Hepatocyte (in vitro differentiated cells): ENCODE measurements at regions not wholly inside any gene's neighbourhood (a gene's known extent, or its start where the extent isn't known, plus 50 kb on each side); places are given as distances from the start of the nearest gene placed in this dataset.

Experiments
- EZH2phosphoT487 ChIP-seq: fragments of 200-600 bp; sonication (generic); IDR thresholded peaks from one replicate; pipeline ENCODE4 v1.6.1; 2018; ENCODE audit warnings: antibody characterized with exemption, mild to moderate bottlenecking, low read depth, moderate library complexity; ENCODE audit not compliant: unreplicated experiment, severe bottlenecking
- TF ChIP-seq, protein P1 (sequence below): fragments of 200-600 bp; sonication (generic); IDR thresholded peaks from 2 replicates; pipeline ENCODE4 v1.5.1; 2016; ENCODE audit warnings: antibody characterized with exemption, mild to moderate bottlenecking; ENCODE audit not compliant: poor library complexity

- TF ChIP-seq, protein P1, sequence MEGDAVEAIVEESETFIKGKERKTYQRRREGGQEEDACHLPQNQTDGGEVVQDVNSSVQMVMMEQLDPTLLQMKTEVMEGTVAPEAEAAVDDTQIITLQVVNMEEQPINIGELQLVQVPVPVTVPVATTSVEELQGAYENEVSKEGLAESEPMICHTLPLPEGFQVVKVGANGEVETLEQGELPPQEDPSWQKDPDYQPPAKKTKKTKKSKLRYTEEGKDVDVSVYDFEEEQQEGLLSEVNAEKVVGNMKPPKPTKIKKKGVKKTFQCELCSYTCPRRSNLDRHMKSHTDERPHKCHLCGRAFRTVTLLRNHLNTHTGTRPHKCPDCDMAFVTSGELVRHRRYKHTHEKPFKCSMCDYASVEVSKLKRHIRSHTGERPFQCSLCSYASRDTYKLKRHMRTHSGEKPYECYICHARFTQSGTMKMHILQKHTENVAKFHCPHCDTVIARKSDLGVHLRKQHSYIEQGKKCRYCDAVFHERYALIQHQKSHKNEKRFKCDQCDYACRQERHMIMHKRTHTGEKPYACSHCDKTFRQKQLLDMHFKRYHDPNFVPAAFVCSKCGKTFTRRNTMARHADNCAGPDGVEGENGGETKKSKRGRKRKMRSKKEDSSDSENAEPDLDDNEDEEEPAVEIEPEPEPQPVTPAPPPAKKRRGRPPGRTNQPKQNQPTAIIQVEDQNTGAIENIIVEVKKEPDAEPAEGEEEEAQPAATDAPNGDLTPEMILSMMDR: no peak
- TF ChIP-seq EZH2phosphoT487: no peak
These were observed 284.6 kb upstream of the KIF2B start for GRCh38 chr17:53538129-53538617.
